Frontal cortex (tissue), 3 donors: ENCODE measurements at regions not wholly inside any gene's neighbourhood (a gene's known extent, or its start where the extent isn't known, plus 50 kb on each side); places are given as distances from the start of the nearest gene placed in this dataset.

Experiments used
- DNase-seq, 2 donors: peaks; one replicate each; pipeline ENCODE4 v3.0.0; 2012; ENCODE audit warnings: low spot score in 2 of 2
- FAIRE-seq: peaks from 2 replicates; lab custom pipeline; 2012; peaks lifted over from hg19 to GRCh38; lab: Jason Lieb, UNC
- donor health status: control.
- donor health status: control.
- donor health status: control.

- FAIRE-seq, result no peak
- no peak for DNase-seq
Measured at GRCh38 chr6:40276141-40276540, 311.0 kb downstream of the LRFN2 start.

- no peak for FAIRE-seq
- no peak for DNase-seq
Measured at GRCh38 chr6:40274058-40274457, 313.1 kb downstream of the LRFN2 start.

- no peak for FAIRE-seq
- no peak for DNase-seq
Measured at GRCh38 chr6:40268614-40269013, 318.6 kb downstream of the LRFN2 start.

GRCh38 chr6:40268166-40268565 lies 319.0 kb downstream of the LRFN2 start:
- FAIRE-seq (no peak), DNase-seq (no peak)

- DNase-seq (no peak), FAIRE-seq (no peak)
Measured at GRCh38 chr6:40265615-40266014, 321.5 kb downstream of the LRFN2 start.

- DNase-seq (no peak), FAIRE-seq (no peak)
Measured at GRCh38 chr6:40263970-40264369, 323.2 kb downstream of the LRFN2 start.

GRCh38 chr6:40262363-40262762 lies 324.8 kb downstream of the LRFN2 start:
- FAIRE-seq, result no peak
- no peak for DNase-seq

GRCh38 chr6:40258531-40258930 lies 324.3 kb upstream of the MOCS1 start:
- DNase-seq (no peak), FAIRE-seq (no peak)

GRCh38 chr6:40256831-40257230 lies 322.6 kb upstream of the MOCS1 start:
- no peak for DNase-seq
- no peak for FAIRE-seq

GRCh38 chr6:40256224-40256623 lies 322.0 kb upstream of the MOCS1 start:
- FAIRE-seq, result no peak
- DNase-seq, result no peak

GRCh38 chr6:40253420-40253819 lies 319.2 kb upstream of the MOCS1 start:
- DNase-seq, result no peak
- no peak for FAIRE-seq

- no peak for FAIRE-seq
Measured at GRCh38 chr6:40252531-40253258, 318.4 kb upstream of the MOCS1 start.

GRCh38 chr6:40251637-40252300 lies 317.5 kb upstream of the MOCS1 start:
- no peak for DNase-seq
- no peak for FAIRE-seq

More at GRCh38 chr6:40252531-40253258, 318.4 kb upstream of the MOCS1 start:
- DNase-seq, result no peak

- FAIRE-seq, result no peak
- DNase-seq, result no peak
Measured at GRCh38 chr6:40249935-40250334, 315.7 kb upstream of the MOCS1 start.

GRCh38 chr6:40247516-40248115 lies 313.4 kb upstream of the MOCS1 start:
- DNase-seq, result no peak
- no peak for FAIRE-seq

- no peak for DNase-seq
- FAIRE-seq, result no peak
Measured at GRCh38 chr6:40244699-40245098, 310.4 kb upstream of the MOCS1 start.

- no peak for FAIRE-seq
- no peak for DNase-seq
Measured at GRCh38 chr6:40232698-40233097, 298.4 kb upstream of the MOCS1 start.

- FAIRE-seq (no peak), DNase-seq (no peak)
Measured at GRCh38 chr6:40227735-40228134, 293.5 kb upstream of the MOCS1 start.

- DNase-seq (no peak), FAIRE-seq (no peak)
Measured at GRCh38 chr6:40222354-40222753, 288.1 kb upstream of the MOCS1 start.

- DNase-seq, result no peak
- FAIRE-seq, result no peak
Measured at GRCh38 chr6:40219799-40220198, 285.5 kb upstream of the MOCS1 start.

- no peak for FAIRE-seq
- DNase-seq, result no peak
Measured at GRCh38 chr6:40210628-40211056, 276.4 kb upstream of the MOCS1 start.
